ENCODE measurements at regions not wholly inside any gene's neighbourhood (a gene's known extent, or its start where the extent isn't known, plus 50 kb on each side); places are given as distances from the start of the nearest gene placed in this dataset.

DNA sequence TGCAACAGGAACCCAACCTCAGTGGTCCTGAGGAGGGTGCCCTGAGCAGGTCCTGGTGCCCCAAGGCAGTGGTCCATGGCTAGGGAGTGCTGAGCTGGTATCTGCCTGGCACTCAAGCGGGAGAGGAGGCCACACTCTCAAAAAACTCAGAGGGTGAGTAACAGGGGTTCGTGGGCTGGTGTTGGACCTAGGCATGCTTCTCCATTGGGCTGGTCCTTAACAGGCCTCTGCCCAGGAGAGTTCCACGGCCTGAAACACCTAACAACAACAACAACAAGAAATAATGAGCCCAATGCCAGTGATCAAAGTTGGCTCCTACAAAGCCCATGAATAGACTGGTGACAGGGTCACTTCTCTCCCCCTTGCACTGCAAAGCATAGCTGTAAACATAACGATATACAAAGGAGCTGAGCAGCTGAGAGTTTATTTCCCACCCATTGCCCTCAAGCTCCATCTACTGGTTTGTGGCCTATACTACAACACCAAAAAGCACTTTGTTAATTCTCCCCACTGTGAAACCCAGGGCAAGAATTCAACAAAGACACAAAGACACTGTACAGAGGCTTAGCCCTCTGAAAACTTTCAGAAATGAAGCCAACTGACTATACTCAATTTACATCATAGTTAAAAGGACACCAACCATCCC is 736.1 kb upstream of the ADGRL3 start:
- intact Hi-C loops (cut with micrococcal nuclease) = loop anchor here (1.0 kb wide), 2 partner anchors 150 to 263 kb away; no protein-coding TSS in a partner anchor
- DNase-seq (peak; percentile 70), ATAC-seq (peak; percentile 80)
- POLR2A ChIA-PET (ENCODE audit: unreplicated experiment) = interaction anchor here (0.6 kb wide), 1 partner anchor 1620 kb away, joined by 6 read pairs; no protein-coding TSS in a partner anchor
- Histone ChIP-seq H3K4me2 (ENCODE audit: low read length) (peak overlapping the region; percentile 27; the same call in 1 of the 2 replicates), H3K27me3 (ENCODE audit: low read length) (no peaks in the 10 kb centered on the region), H2AFZ (ENCODE audit: low read length) (peak overlapping the region; percentile 59), H3K4me3 (ENCODE audit: low read length) (no peak overlapping the region), H3K9me3 (ENCODE audit: low read length) (no peaks in the 10 kb centered on the region), H3F3A (ENCODE audit: low read length, unreplicated experiment) (no peaks in the 10 kb centered on the region), H3K9me2 (replicated peaks; ENCODE audit: low read length) (no peaks in the 10 kb centered on the region), H3K4me1 (ENCODE audit: insufficient read depth, low read length) (no peaks in the 10 kb centered on the region), H3K79me2 (ENCODE audit: low read length) (no peaks in the 10 kb centered on the region), H4K20me1 (ENCODE audit: low read length) (no peaks in the 10 kb centered on the region), H3K9ac (ENCODE audit: low read length) (no peak overlapping the region), H3K27ac (ENCODE audit: low read length) (no peak overlapping the region), H3K36me3 (ENCODE audit: low read depth, low read length) (no peaks in the 10 kb centered on the region)
- no peak for TF ChIP-seq EZH2phosphoT487 (IDR thresholded peaks at IDR 0.05; ENCODE audit: borderline replicate concordance, low read length)
- TF ChIP-seq EZH2 (IDR thresholded peaks at IDR 0.05; ENCODE audit: low read length, unreplicated experiment) = no peak
- TF ChIP-seq, protein P1, sequence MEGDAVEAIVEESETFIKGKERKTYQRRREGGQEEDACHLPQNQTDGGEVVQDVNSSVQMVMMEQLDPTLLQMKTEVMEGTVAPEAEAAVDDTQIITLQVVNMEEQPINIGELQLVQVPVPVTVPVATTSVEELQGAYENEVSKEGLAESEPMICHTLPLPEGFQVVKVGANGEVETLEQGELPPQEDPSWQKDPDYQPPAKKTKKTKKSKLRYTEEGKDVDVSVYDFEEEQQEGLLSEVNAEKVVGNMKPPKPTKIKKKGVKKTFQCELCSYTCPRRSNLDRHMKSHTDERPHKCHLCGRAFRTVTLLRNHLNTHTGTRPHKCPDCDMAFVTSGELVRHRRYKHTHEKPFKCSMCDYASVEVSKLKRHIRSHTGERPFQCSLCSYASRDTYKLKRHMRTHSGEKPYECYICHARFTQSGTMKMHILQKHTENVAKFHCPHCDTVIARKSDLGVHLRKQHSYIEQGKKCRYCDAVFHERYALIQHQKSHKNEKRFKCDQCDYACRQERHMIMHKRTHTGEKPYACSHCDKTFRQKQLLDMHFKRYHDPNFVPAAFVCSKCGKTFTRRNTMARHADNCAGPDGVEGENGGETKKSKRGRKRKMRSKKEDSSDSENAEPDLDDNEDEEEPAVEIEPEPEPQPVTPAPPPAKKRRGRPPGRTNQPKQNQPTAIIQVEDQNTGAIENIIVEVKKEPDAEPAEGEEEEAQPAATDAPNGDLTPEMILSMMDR (conservative IDR thresholded peaks at IDR 0.05; ENCODE audit: low read depth, low read length) = peak; percentile 81
- CTCF ChIA-PET = interaction anchor here (0.5 to 1.0 kb wide), 5 partner anchors 149 to 952 kb away, joined by 3 to 5 read pairs (median 3); no protein-coding TSS in a partner anchor
- BruUV-seq (replicated peaks) = no TSS peak

DNA sequence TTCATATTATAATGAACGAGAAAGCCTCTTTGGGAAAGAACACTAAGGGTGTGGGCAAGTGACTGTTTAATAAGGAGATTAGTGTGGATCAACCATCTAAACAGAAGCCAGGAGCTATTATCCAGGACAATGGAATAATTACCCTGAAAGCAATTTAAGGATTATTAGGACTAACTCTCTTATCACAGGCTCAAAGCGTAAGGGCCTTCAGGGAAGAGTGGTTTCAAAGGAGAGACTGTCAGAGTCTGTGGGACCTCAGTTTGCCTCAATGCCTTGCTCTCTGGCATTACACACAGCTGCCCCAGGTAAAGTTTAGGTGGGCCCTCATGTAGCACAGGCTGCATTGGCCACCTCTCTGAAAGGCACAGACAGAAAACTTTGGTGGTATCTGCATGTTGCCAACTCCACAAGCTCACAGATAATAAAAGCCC is 717.2 kb upstream of the ADGRL3 start:
- ATAC-seq (no peak), DNase-seq (no peak)
- no peak overlapping the region for H3K4me3 ChIP-seq (ENCODE audit: low read length)
- no peak overlapping the region for H2AFZ ChIP-seq (ENCODE audit: low read length)
- H3K9me3 ChIP-seq (ENCODE audit: low read length) = no peaks in the 10 kb centered on the region
- H4K20me1 ChIP-seq (ENCODE audit: low read length) = no peaks in the 10 kb centered on the region
- no peaks in the 10 kb centered on the region for H3K36me3 ChIP-seq (ENCODE audit: low read depth, low read length)
- ChIA-PET POLR2A (ENCODE audit: unreplicated experiment) (no interaction called here), CTCF (no interaction called here)
- H3K9ac ChIP-seq (ENCODE audit: low read length) = no peak overlapping the region
- no peaks in the 10 kb centered on the region for H3K79me2 ChIP-seq (ENCODE audit: low read length)
- H3K4me2 ChIP-seq (ENCODE audit: low read length) = no peak overlapping the region
- intact Hi-C loops (cut with micrococcal nuclease) = no loop called here
- no peaks in the 10 kb centered on the region for H3K9me2 ChIP-seq (replicated peaks; ENCODE audit: low read length)
- no TSS peak for BruUV-seq (replicated peaks)
- no peaks in the 10 kb centered on the region for H3F3A ChIP-seq (ENCODE audit: low read length, unreplicated experiment)
- no peak overlapping the region for H3K27ac ChIP-seq (ENCODE audit: low read length)
- H3K4me1 ChIP-seq (ENCODE audit: insufficient read depth, low read length) = peaks cover 5% of the 10 kb centered on the region; the same call in 1 of the 2 replicates
- H3K27me3 ChIP-seq (ENCODE audit: low read length) = no peaks in the 10 kb centered on the region
- TF ChIP-seq EZH2phosphoT487 (IDR thresholded peaks at IDR 0.05; ENCODE audit: borderline replicate concordance, low read length) (no peak), EZH2 (IDR thresholded peaks at IDR 0.05; ENCODE audit: low read length, unreplicated experiment) (no peak)
- TF ChIP-seq, protein P1 (conservative IDR thresholded peaks at IDR 0.05; ENCODE audit: low read depth, low read length) = no peak

DNA sequence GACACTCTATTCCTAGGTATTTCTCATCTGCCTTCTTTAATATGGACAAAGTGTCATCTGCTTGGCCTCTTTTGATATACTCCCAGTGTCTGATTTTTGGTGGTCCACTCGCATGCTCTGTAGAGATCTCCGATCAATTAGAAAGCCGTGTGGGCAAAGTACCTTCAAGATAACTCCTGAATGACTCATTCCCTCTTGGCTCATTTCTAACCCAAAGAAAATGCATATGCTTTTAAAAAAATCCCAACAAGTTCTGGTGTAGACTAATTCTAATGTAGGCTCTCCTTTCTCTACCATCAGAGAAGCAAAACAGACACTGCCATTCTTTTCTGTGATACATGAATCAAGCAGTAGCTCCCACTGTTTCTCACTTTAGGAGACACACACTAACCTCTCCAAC is 714.9 kb upstream of the ADGRL3 start:
- no peak overlapping the region for H3K4me3 ChIP-seq (ENCODE audit: low read length)
- H3K9me2 ChIP-seq (replicated peaks; ENCODE audit: low read length) = no peaks in the 10 kb centered on the region
- peaks cover 5% of the 10 kb centered on the region; the same call in 1 of the 2 replicates for H3K4me1 ChIP-seq (ENCODE audit: insufficient read depth, low read length)
- POLR2A ChIA-PET (ENCODE audit: unreplicated experiment) = no interaction called here
- no peak overlapping the region for H3K9ac ChIP-seq (ENCODE audit: low read length)
- CTCF ChIA-PET = interaction anchor here (0.7 kb wide), 1 partner anchor 259 kb away, joined by 3 read pairs; no protein-coding TSS in a partner anchor
- H3K9me3 ChIP-seq (ENCODE audit: low read length) = no peaks in the 10 kb centered on the region
- no TSS peak for BruUV-seq (replicated peaks)
- peak; percentile 40 for DNase-seq
- no peak overlapping the region for H3K4me2 ChIP-seq (ENCODE audit: low read length)
- H3K27me3 ChIP-seq (ENCODE audit: low read length) = no peaks in the 10 kb centered on the region
- intact Hi-C loops (cut with micrococcal nuclease) = no loop called here
- H2AFZ ChIP-seq (ENCODE audit: low read length) = 0 out of 2 replicates have a peak overlapping the region, but pooled peaks have one; percentile 7
- no peaks in the 10 kb centered on the region for H3K79me2 ChIP-seq (ENCODE audit: low read length)
- no peaks in the 10 kb centered on the region for H4K20me1 ChIP-seq (ENCODE audit: low read length)
- H3F3A ChIP-seq (ENCODE audit: low read length, unreplicated experiment) = no peaks in the 10 kb centered on the region
- peak; percentile 35 for ATAC-seq
- no peaks in the 10 kb centered on the region for H3K36me3 ChIP-seq (ENCODE audit: low read depth, low read length)
- TF ChIP-seq EZH2 (IDR thresholded peaks at IDR 0.05; ENCODE audit: low read length, unreplicated experiment) = no peak
- no peak for TF ChIP-seq EZH2phosphoT487 (IDR thresholded peaks at IDR 0.05; ENCODE audit: borderline replicate concordance, low read length)
- TF ChIP-seq, protein P1 (conservative IDR thresholded peaks at IDR 0.05; ENCODE audit: low read depth, low read length) = no peak
- H3K27ac ChIP-seq (ENCODE audit: low read length) = no peak overlapping the region

All from PC-3 (cell line).